ENCODE measurements at regions not wholly inside any gene's neighbourhood (a gene's known extent, or its start where the extent isn't known, plus 50 kb on each side); places are given as distances from the start of the nearest gene placed in this dataset.

- TF ChIP-seq CTCF (IDR thresholded peaks at IDR 0.05; ENCODE audit: low read depth, low read length, poor library complexity, severe bottlenecking) (no peak), EZH2phosphoT487 (IDR thresholded peaks at IDR 0.05; ENCODE audit: borderline replicate concordance, low read length) (no peak)
Observed at GRCh38 chr2:35688309-35688708, 667.3 kb upstream of the CRIM1 start.
